ENCODE measurements at regions not wholly inside any gene's neighbourhood (a gene's known extent, or its start where the extent isn't known, plus 50 kb on each side); places are given as distances from the start of the nearest gene placed in this dataset.

DNA sequence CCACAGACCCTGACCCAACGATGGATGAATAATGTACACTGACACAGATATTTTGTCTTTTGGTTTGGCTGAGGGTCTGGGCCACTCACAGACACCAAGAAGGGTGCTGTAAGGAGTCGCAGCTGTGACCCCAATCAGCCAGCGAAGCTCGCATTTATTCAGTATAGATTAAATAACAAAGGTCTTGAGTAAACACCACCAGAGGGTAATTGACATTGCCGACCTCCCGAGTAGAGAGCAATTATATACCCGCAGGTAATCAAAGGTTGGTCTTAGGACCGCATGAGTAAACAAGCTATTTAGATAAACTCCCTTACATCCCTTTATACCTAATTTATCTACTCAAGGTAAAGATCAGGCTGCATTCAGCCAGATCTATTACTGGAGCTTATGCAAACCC is 297.1 kb downstream of the ADAM29 start:
- TF ChIP-seq CTCF (conservative IDR thresholded peaks at IDR 0.05; ENCODE audit: low read depth in 2 of 2) (no peak), EZH2 (IDR thresholded peaks at IDR 0.05; ENCODE audit: low read depth, unreplicated experiment) (no peak), CREB1 (CRISPR knock-in tag; IDR thresholded peaks at IDR 0.05; ENCODE audit: low read depth) (no peak), JUNB (IDR thresholded peaks at IDR 0.05; ENCODE audit: unreplicated experiment) (no peak)

Measured in GM23338 (cell line).